GM19328 (cell line): ENCODE measurements at regions not wholly inside any gene's neighbourhood (a gene's known extent, or its start where the extent isn't known, plus 50 kb on each side); places are given as distances from the start of the nearest gene placed in this dataset.
A peak's percentile ranks its signal among the peaks of the same experiment; 100 is the strongest.

Source experiments
- ATAC-seq: cut with Tn5 transposase; IDR thresholded peaks from one replicate; pipeline ENCODE4 v1.9.1; 2021; ENCODE audit warnings: mild to moderate bottlenecking, moderate library complexity; ENCODE audit not compliant: unreplicated experiment

- ATAC-seq = no peak
Observed at GRCh38 chr18:46262856-46263255, 158.7 kb downstream of the HAUS1 start.

- ATAC-seq = no peak
Observed at GRCh38 chr18:46264255-46264654, 160.1 kb downstream of the HAUS1 start.

- no peak for ATAC-seq
Observed at GRCh38 chr18:46265196-46266156, 161.3 kb downstream of the HAUS1 start.

GRCh38 chr18:46266473-46266872 is 162.3 kb downstream of the HAUS1 start:
- no peak for ATAC-seq

GRCh38 chr18:46268671-46269070 is 164.5 kb downstream of the HAUS1 start:
- no peak for ATAC-seq

GRCh38 chr18:46269275-46269674 is 165.1 kb downstream of the HAUS1 start:
- ATAC-seq = no peak

- ATAC-seq = no peak
Observed at GRCh38 chr18:46271488-46271887, 167.3 kb downstream of the HAUS1 start.

- no peak for ATAC-seq
Observed at GRCh38 chr18:46273861-46274260, 169.7 kb downstream of the HAUS1 start.

GRCh38 chr18:46274266-46274665 is 170.1 kb downstream of the HAUS1 start:
- ATAC-seq = no peak

GRCh38 chr18:46275370-46275769 is 171.2 kb downstream of the HAUS1 start:
- no peak for ATAC-seq

- ATAC-seq = no peak
Observed at GRCh38 chr18:46276748-46277147, 172.6 kb downstream of the HAUS1 start.

- ATAC-seq = no peak
Observed at GRCh38 chr18:46278481-46279465, 174.6 kb downstream of the HAUS1 start.

GRCh38 chr18:46279673-46280072 is 175.5 kb downstream of the HAUS1 start:
- ATAC-seq = no peak

GRCh38 chr18:46281185-46282176 is 177.3 kb downstream of the HAUS1 start:
- ATAC-seq = peak; percentile 80

- ATAC-seq = no peak
Observed at GRCh38 chr18:46282177-46282570, 178.0 kb downstream of the HAUS1 start.

- ATAC-seq = no peak
Observed at GRCh38 chr18:46282646-46283045, 178.5 kb downstream of the HAUS1 start.

GRCh38 chr18:46283268-46283667 is 179.1 kb downstream of the HAUS1 start:
- no peak for ATAC-seq

GRCh38 chr18:46283895-46284295 is 179.7 kb downstream of the HAUS1 start:
- no peak for ATAC-seq

- no peak for ATAC-seq
Observed at GRCh38 chr18:46289463-46289862, 185.3 kb downstream of the HAUS1 start.

- ATAC-seq = no peak
Observed at GRCh38 chr18:46289931-46290330, 185.7 kb downstream of the HAUS1 start.
